Neutrophil (primary cell): ENCODE measurements at regions not wholly inside any gene's neighbourhood (a gene's known extent, or its start where the extent isn't known, plus 50 kb on each side); places are given as distances from the start of the nearest gene placed in this dataset.

ENCODE experiments used
- H3K27ac ChIP-seq: fragments of 200-600 bp; sonication (generic); 2 replicates; pipeline ENCODE4 v1.5.1; 2016; ENCODE audit warnings: mild to moderate bottlenecking, moderate library complexity
- H3K27me3 ChIP-seq: fragments of 200-600 bp; sonication (generic); 2 replicates; pipeline ENCODE4 v1.6.0; 2016; ENCODE audit warnings: mild to moderate bottlenecking
- H3K36me3 ChIP-seq: fragments of 200-600 bp; sonication (generic); 2 replicates; pipeline ENCODE4 v1.5.1; 2017
- H3K4me1 ChIP-seq, 2 experiments: fragments of 200-600 bp in 1 of 2; sonication (generic) in 1 of 2; 1 replicate in 1 of 2; 2 replicates in 1 of 2; pipeline versions ENCODE4 v1.5.1 to v1.6.1; 2013 to 2016; ENCODE audit warnings: low read depth in 1 of 2, low read length in 1 of 2, mild to moderate bottlenecking in 1 of 2, moderate library complexity in 1 of 2; ENCODE audit not compliant: control insufficient read depth in 1 of 2, insufficient read depth in 1 of 2
- H3K4me3 ChIP-seq, 2 experiments: fragments of 200-600 bp in 1 of 2; sonication (generic) in 1 of 2; 1 replicate in 1 of 2; 2 replicates in 1 of 2; pipeline ENCODE4 v1.5.1; 2013 to 2016; ENCODE audit warnings: low read depth in 1 of 2, low read length in 1 of 2, mild to moderate bottlenecking in 1 of 2, moderate library complexity in 1 of 2
- H3K9me3 ChIP-seq: fragments of 200-600 bp; sonication (generic); 2 replicates; pipeline ENCODE4 v1.5.1; 2016
- TF ChIP-seq, protein P1 (sequence below): fragments of 200-600 bp; sonication (generic); IDR thresholded peaks from 2 replicates; pipeline ENCODE4 v1.5.1; 2016; ENCODE audit warnings: antibody characterized with exemption

DNA sequence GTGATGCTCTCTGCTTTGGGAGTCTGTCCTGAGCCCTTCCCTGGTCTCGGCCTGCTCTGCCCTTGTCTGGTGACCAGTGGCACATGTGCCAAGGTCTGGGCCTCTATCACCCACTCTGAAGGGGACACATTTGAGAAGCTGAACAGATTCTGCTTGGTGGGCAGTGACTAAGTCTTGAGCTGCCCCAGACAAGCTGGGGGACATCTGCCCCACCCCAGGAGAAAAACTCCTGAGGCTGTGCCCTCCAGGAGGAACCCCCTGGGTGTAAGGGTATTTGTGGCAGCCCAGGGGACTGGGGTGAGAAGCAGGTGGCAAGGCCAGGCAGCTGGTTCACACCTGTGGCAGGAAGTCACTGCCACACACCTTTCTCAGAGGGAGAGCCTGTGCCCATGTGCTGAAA lies 342.1 kb downstream of the DYSF start:
- no peaks in the 10 kb centered on the region for H3K27me3 ChIP-seq
- TF ChIP-seq, protein P1, sequence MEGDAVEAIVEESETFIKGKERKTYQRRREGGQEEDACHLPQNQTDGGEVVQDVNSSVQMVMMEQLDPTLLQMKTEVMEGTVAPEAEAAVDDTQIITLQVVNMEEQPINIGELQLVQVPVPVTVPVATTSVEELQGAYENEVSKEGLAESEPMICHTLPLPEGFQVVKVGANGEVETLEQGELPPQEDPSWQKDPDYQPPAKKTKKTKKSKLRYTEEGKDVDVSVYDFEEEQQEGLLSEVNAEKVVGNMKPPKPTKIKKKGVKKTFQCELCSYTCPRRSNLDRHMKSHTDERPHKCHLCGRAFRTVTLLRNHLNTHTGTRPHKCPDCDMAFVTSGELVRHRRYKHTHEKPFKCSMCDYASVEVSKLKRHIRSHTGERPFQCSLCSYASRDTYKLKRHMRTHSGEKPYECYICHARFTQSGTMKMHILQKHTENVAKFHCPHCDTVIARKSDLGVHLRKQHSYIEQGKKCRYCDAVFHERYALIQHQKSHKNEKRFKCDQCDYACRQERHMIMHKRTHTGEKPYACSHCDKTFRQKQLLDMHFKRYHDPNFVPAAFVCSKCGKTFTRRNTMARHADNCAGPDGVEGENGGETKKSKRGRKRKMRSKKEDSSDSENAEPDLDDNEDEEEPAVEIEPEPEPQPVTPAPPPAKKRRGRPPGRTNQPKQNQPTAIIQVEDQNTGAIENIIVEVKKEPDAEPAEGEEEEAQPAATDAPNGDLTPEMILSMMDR = no peak
- no peaks in the 10 kb centered on the region for H3K36me3 ChIP-seq
- H3K27ac ChIP-seq = no peak overlapping the region
- no peaks in the 10 kb centered on the region for H3K9me3 ChIP-seq
- H3K4me3 ChIP-seq = no peak overlapping the region
- H3K4me1 ChIP-seq = no peaks in the 10 kb centered on the region

DNA sequence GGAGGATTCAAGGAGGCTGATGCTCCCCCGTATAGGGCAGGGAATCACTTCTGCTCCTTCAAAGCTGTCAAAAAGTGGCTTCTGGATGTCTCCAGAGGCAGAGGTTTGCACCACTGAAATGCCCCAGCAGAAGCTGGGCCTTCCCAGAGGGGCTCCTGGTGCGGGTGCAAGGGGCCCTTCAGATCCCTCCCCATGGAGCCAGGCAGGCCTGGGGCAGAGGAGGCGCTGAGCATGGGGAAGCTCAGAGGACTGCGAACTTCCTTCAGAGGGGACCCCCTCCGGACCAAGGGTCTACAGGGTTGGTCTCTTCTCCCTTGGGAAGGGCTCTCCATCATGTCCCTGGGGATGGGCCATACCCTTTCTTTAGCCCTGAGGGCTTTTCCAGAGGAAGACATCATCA lies 341.2 kb downstream of the DYSF start:
- Histone ChIP-seq H3K9me3 (no peaks in the 10 kb centered on the region), H3K4me3 (no peak overlapping the region), H3K4me1 (no peaks in the 10 kb centered on the region), H3K27me3 (no peaks in the 10 kb centered on the region), H3K36me3 (no peaks in the 10 kb centered on the region), H3K27ac (no peak overlapping the region)
- TF ChIP-seq, protein P1 = no peak

DNA sequence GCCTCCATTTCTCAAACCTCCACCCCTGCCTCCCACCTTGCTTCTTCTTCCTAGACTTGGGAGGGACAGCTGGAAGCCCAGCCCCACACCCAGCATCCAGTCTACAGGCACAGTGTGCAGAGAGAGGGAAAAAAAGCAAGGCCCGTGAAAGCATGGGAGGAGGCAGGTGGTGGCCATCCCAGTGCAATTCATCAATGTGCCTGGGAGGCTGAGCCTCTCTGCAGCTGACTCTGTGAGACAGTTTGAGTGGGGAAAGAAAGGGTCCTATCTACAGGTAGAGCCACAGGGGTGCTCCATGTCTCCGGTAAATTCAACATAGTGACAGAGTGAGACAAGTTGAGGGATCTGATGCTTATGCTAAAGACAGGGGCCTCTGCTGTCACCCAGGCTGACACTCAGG lies 340.6 kb downstream of the DYSF start:
- Histone ChIP-seq H3K36me3 (no peaks in the 10 kb centered on the region), H3K27ac (no peak overlapping the region), H3K27me3 (no peaks in the 10 kb centered on the region), H3K9me3 (no peaks in the 10 kb centered on the region), H3K4me3 (no peak overlapping the region), H3K4me1 (no peaks in the 10 kb centered on the region)
- TF ChIP-seq, protein P1 = no peak

DNA sequence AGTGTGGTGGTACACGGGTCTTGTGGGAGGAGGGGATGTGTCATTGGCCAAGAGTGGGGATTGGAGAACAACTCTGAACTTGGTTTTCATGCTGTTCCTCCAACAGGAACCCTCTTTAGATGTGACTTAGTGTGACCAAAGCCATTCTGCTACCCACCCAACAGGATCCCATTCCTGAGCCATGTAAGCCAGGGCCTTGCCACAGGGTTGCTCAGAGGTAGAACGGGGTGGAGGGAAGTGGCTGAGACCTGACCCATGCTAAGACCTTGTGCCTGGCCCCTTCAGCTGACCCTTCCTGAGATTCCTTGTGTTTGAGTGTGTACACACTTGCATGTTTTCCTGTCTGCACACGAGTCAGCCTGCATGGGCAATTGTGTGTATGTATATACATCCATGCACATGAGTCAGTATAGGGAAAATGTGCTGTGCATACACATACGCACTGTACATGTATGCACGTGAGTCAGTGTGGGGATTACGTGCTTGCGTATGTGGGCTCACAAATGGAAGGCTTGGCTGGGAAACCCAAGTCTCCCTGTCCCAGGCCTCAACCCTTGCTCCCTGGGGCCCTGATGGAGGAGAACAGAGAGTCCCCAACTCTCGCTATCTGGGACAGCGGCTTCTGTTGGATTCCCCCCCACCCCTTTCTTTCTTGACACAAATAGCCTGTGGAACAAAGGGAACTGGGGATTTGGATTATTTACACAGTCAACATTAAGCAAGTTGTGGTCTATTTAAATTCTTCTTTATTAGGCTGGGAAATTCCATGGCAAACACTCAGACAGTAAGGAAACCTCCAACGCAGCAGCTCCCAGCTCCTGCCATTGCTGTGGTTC lies 339.8 kb downstream of the DYSF start:
- no peaks in the 10 kb centered on the region for H3K27me3 ChIP-seq
- no peaks in the 10 kb centered on the region for H3K9me3 ChIP-seq
- no peak overlapping the region for H3K4me3 ChIP-seq
- H3K36me3 ChIP-seq = no peaks in the 10 kb centered on the region
- H3K4me1 ChIP-seq = no peaks in the 10 kb centered on the region
- TF ChIP-seq, protein P1 = no peak
- no peak overlapping the region for H3K27ac ChIP-seq

DNA sequence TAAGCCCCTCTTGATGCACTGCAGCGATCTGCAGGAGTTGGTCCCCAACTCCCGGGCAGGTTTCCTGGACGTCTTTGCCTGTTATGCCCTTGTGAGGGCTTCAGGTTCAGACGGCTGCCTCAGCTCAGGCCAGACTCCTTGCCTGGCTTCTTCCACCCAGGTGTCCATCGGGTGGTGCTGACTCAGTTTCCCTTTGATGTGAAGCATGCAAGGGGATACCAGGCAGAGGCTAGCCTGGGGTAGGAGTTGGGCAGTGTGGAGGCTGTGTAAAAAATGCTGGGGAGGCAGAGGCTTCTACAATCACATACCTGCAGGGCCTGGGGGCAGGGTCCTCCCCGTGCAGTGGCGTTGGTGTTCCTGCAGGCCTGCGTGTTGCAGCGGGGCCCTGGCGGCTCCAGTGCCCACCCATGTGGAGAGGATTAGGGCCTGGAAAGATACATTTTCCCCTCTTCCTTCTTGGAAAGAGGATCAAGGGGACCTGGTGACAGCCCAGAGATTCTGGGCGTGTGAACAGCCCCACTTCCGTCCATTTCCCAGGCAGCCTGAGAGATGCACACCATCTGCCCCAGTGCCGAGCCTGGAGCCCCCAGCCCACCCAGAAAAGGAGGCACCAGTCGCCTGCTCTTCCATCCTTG lies 338.3 kb downstream of the DYSF start:
- Histone ChIP-seq H3K36me3 (no peaks in the 10 kb centered on the region), H3K4me1 (no peaks in the 10 kb centered on the region), H3K27me3 (no peaks in the 10 kb centered on the region), H3K4me3 (no peak overlapping the region), H3K9me3 (no peaks in the 10 kb centered on the region), H3K27ac (no peak overlapping the region)
- TF ChIP-seq, protein P1 = no peak
